ENCODE measurements at regions not wholly inside any gene's neighbourhood (a gene's known extent, or its start where the extent isn't known, plus 50 kb on each side); places are given as distances from the start of the nearest gene placed in this dataset.

DNA sequence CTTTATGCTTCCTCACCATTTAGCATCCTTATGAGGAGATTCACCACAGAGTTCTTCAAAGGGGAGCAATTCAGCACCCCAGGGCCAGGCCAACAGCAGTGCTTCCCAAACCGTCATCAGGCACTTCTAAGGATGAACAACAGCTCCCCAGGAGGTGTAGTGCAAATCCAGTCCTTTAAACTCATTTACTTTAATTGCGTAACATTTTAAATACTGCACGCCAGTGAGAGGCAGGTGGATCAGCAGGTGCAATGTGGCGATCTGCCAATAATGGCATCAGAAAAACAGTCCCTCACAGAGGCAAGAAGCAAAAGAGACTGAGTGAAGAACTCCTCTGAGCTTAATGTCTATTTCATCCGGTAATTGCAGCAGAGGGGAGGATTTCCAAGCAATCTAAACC is 770.9 kb upstream of the FOXG1 start:
- TF ChIP-seq ZSCAN16 (tag by site-specific recombination; IDR thresholded peaks at IDR 0.05) (no peak), CTCF (tag by site-specific recombination; IDR thresholded peaks at IDR 0.05) (no peak)

Data from HEK293 (cell line).